HepG2 (cell line): ENCODE measurements at regions not wholly inside any gene's neighbourhood (a gene's known extent, or its start where the extent isn't known, plus 50 kb on each side); places are given as distances from the start of the nearest gene placed in this dataset.
"Not testable (repeated sequence)": the region's sequence is repeated elsewhere in the genome, so short reads cannot be mapped to it uniquely, and the experiment has no call there.

Source experiments
- ATAC-seq: fragments of 200-7000 bp; cut with Tn5 transposase; 3 replicates; pipeline ENCODE4 v1.9.1; 2020; ENCODE audit warnings: mild to moderate bottlenecking, moderate library complexity
- BruUV-seq: library from RNA; stranded (reverse); fragments of 400-500 nt; replicated peaks from 2 replicates; lab custom pipeline; 2021; lab: Mats Ljungman, UMichigan
- CTCF ChIA-PET: fragments of 300-600 bp; formaldehyde crosslinking; extraction: SDS; loops from one replicate; lab custom pipeline; 2021; ENCODE audit warnings: low total read pairs, inconsistent platforms, low intra/inter-chr PET ratio; lab: Yijun Ruan, JAX
- POLR2A ChIA-PET: fragments of 350-600 bp; sonication (Branson Sonifier 250); formaldehyde crosslinking; loops from one replicate; lab custom pipeline; 2020; ENCODE audit warnings: antibody characterized with exemption, inconsistent platforms; lab: Yijun Ruan, JAX
- DNase-seq: peaks from one replicate; pipeline ENCODE4 v3.0.0-alpha.2; 2015; ENCODE audit warnings: low spot score
- FAIRE-seq: peaks from 3 replicates; lab custom pipeline; 2011; peaks lifted over from hg19 to GRCh38; lab: Jason Lieb, UNC
- H2AFZ ChIP-seq: one replicate; pipeline ENCODE4 v1.6.1; 2011; ENCODE audit warnings: low read length, inconsistent platforms
- H3K27ac ChIP-seq: fragments of 300-600 bp; 3 replicates; pipeline ENCODE4 v1.8.0; 2011; ENCODE audit warnings: mixed run types, mild to moderate bottlenecking, mixed read lengths, low read length, inconsistent platforms; ENCODE audit not compliant: insufficient read depth; ENCODE audit errors: extremely low read length
- H3K27me3 ChIP-seq, 2 experiments: fragments of 200-600 bp in 1 of 2; 2 replicates in 1 of 2; 3 replicates in 1 of 2; pipeline versions ENCODE4 v1.6.0 to v1.8.0; 2011; ENCODE audit warnings: low read length in 2 of 2, mild to moderate bottlenecking in 2 of 2, moderate library complexity in 2 of 2, inconsistent platforms in 1 of 2; ENCODE audit not compliant: insufficient read depth in 2 of 2, control insufficient read depth in 1 of 2
- H3K36me3 ChIP-seq, 2 experiments: fragments of 200-600 bp in 1 of 2; replicated peaks in 1 of 2; 2 replicates in 1 of 2; 3 replicates in 1 of 2; pipeline versions ENCODE4 v1.5.1 to v1.8.0; 2011; ENCODE audit warnings: low read length in 2 of 2, inconsistent platforms in 1 of 2; ENCODE audit not compliant: insufficient read depth in 2 of 2, control insufficient read depth in 1 of 2
- H3K4me1 ChIP-seq: 2 replicates; pipeline ENCODE4 v1.5.1; 2012; ENCODE audit warnings: low read length, inconsistent platforms; ENCODE audit not compliant: insufficient read depth
- H3K4me2 ChIP-seq: 2 replicates; pipeline ENCODE4 v1.6.0; 2011; ENCODE audit warnings: low read depth, low read length, inconsistent platforms
- H3K4me3 ChIP-seq, 3 experiments: fragments of 200-600 bp in 1 of 3; sonication (generic), shearing (Covaris generic) in 1 of 3; replicated peaks in 1 of 3; 2 replicates each; pipeline ENCODE4 v1.5.1; 2011 to 2016; ENCODE audit warnings: low read length in 3 of 3, inconsistent platforms in 2 of 3, low read depth in 2 of 3, mild to moderate bottlenecking in 2 of 3, control low read depth in 1 of 3, mixed read lengths in 1 of 3; ENCODE audit not compliant: insufficient read depth in 1 of 3
- H3K79me2 ChIP-seq: one replicate; pipeline ENCODE4 v1.6.1; 2011; ENCODE audit warnings: low read length, inconsistent platforms; ENCODE audit not compliant: insufficient read depth
- H3K9ac ChIP-seq: 2 replicates; pipeline ENCODE4 v1.6.0; 2011; ENCODE audit warnings: mild to moderate bottlenecking, low read depth, low read length, inconsistent platforms; ENCODE audit not compliant: insufficient read depth
- H3K9me3 ChIP-seq: 2 replicates; pipeline ENCODE4 v1.5.1; 2012; ENCODE audit warnings: mild to moderate bottlenecking, low read length
- H4K20me1 ChIP-seq: 2 replicates; pipeline ENCODE4 v1.6.0; 2011; ENCODE audit warnings: inconsistent platforms, mild to moderate bottlenecking, low read length, moderate library complexity; ENCODE audit not compliant: insufficient read depth
- CHCHD3 ChIP-seq: sonication (generic); formaldehyde crosslinking; IDR thresholded peaks from 2 replicates; pipeline ENCODE4 v1.8.0; 2022; ENCODE audit warnings: mild to moderate bottlenecking, missing genetic modification reagents, moderate library complexity
- KIAA2018 ChIP-seq: sonication (generic); formaldehyde crosslinking; IDR thresholded peaks from 2 replicates; pipeline ENCODE4 v1.5.0; 2020; ENCODE audit warnings: mild to moderate bottlenecking, missing genetic modification reagents, borderline replicate concordance
- NONO ChIP-seq, 2 experiments: fragments of 450-650 bp in 1 of 2; sonication (generic) in 1 of 2; formaldehyde crosslinking in 1 of 2; IDR thresholded peaks in 1 of 2; conservative IDR thresholded peaks in 1 of 2; 2 replicates each; pipeline versions ENCODE4 v1.6.1 to v1.8.0; 2017 to 2022; ENCODE audit warnings: mild to moderate bottlenecking in 1 of 2, missing genetic modification reagents in 1 of 2, moderate library complexity in 1 of 2
- RXRB ChIP-seq: IDR thresholded peaks from 2 replicates; pipeline ENCODE4 v1.6.1; 2016; ENCODE audit warnings: borderline replicate concordance, missing genetic modification reagents, missing compliant biosample characterization
- WGBS: methylation state at CpG from one replicate; pipeline ENCODE4 v1.1.6; 2017; ENCODE audit warnings: low lambda C conversion rate; 5-methylcytosine and 5-hydroxymethylcytosine counted together
- in situ Hi-C: cut with HindIII; loops from 2 replicates; pipeline ENCODE4 v1.10.0; 2017; ENCODE audit warnings: low pct_unique_long_range_greater_than_20kb; ENCODE audit not compliant: extremely low pct_ligation_motif_present
- intact Hi-C: fragments of 100-400 bp; cut with micrococcal nuclease; formaldehyde crosslinking; loops from one replicate; pipeline ENCODE4 v1.10.0; 2022; ENCODE audit not compliant: unreplicated experiment
- TF ChIP-seq, protein P1 (sequence below): sonication (generic); formaldehyde crosslinking; IDR thresholded peaks from 2 replicates; pipeline ENCODE4 v1.9.0; 2021; ENCODE audit warnings: missing genetic modification reagents, borderline replicate concordance

GRCh38 chr2:147273106-147273505 is 571.7 kb upstream of the ACVR2A start:
- Histone ChIP-seq H4K20me1 (no peaks in the 10 kb centered on the region), H3K4me1 (no peaks in the 10 kb centered on the region), H3K79me2 (no peaks in the 10 kb centered on the region), H3K36me3 (no peaks in the 10 kb centered on the region), H3K27me3 (no peaks in the 10 kb centered on the region), H3K4me2 (no peak overlapping the region), H3K4me3 (no peak overlapping the region), H2AFZ (no peak overlapping the region), H3K27ac (no peak overlapping the region), H3K9me3 (peaks cover 96% of the 10 kb centered on the region), H3K9ac (no peak overlapping the region)
- no peak for FAIRE-seq
- CTCF ChIA-PET: no interaction called here
- DNase-seq: no peak
- in situ Hi-C loops: no loop called here
- intact Hi-C loops: no loop called here
- no TSS peak for BruUV-seq
- TF ChIP-seq RXRB (CRISPR knock-in tag): no peak
- TF ChIP-seq CHCHD3: no peak
- TF ChIP-seq, protein P1, sequence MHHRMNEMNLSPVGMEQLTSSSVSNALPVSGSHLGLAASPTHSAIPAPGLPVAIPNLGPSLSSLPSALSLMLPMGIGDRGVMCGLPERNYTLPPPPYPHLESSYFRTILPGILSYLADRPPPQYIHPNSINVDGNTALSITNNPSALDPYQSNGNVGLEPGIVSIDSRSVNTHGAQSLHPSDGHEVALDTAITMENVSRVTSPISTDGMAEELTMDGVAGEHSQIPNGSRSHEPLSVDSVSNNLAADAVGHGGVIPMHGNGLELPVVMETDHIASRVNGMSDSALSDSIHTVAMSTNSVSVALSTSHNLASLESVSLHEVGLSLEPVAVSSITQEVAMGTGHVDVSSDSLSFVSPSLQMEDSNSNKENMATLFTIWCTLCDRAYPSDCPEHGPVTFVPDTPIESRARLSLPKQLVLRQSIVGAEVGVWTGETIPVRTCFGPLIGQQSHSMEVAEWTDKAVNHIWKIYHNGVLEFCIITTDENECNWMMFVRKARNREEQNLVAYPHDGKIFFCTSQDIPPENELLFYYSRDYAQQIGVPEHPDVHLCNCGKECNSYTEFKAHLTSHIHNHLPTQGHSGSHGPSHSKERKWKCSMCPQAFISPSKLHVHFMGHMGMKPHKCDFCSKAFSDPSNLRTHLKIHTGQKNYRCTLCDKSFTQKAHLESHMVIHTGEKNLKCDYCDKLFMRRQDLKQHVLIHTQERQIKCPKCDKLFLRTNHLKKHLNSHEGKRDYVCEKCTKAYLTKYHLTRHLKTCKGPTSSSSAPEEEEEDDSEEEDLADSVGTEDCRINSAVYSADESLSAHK (CRISPR knock-in tag): no peak
- no peak for TF ChIP-seq NONO (IDR thresholded peaks at IDR 0.05)
- TF ChIP-seq NONO (CRISPR knock-in tag; conservative IDR thresholded peaks at IDR 0.05): no peak
- TF ChIP-seq KIAA2018 (CRISPR knock-in tag): no peak
- POLR2A ChIA-PET: no interaction called here
- ATAC-seq: no peak

- intact Hi-C loops, H4K20me1 ChIP-seq, ATAC-seq, BruUV-seq, DNase-seq, H3K9ac ChIP-seq, H3K36me3 ChIP-seq, H3K4me3 ChIP-seq, in situ Hi-C loops, FAIRE-seq, H3K27me3 ChIP-seq, H2AFZ ChIP-seq, CTCF ChIA-PET, H3K27ac ChIP-seq, POLR2A ChIA-PET, H3K79me2 ChIP-seq, H3K4me1 ChIP-seq, H3K4me2 ChIP-seq: not testable (repeated sequence)
- WGBS: under 1% methylated on average over 2 of the region's 2 CpGs
- peaks cover 83% of the 10 kb centered on the region for H3K9me3 ChIP-seq
Observed at GRCh38 chr2:147269581-147269980, 575.2 kb upstream of the ACVR2A start.
